HG02973 (cell line): ENCODE measurements at regions not wholly inside any gene's neighbourhood (a gene's known extent, or its start where the extent isn't known, plus 50 kb on each side); places are given as distances from the start of the nearest gene placed in this dataset.
A peak's percentile ranks its signal among the peaks of the same experiment; 100 is the strongest.

Experiments used
- ATAC-seq: cut with Tn5 transposase; IDR thresholded peaks from one replicate; pipeline ENCODE4 v1.9.1; 2021; ENCODE audit warnings: moderate library complexity; ENCODE audit not compliant: unreplicated experiment

DNA sequence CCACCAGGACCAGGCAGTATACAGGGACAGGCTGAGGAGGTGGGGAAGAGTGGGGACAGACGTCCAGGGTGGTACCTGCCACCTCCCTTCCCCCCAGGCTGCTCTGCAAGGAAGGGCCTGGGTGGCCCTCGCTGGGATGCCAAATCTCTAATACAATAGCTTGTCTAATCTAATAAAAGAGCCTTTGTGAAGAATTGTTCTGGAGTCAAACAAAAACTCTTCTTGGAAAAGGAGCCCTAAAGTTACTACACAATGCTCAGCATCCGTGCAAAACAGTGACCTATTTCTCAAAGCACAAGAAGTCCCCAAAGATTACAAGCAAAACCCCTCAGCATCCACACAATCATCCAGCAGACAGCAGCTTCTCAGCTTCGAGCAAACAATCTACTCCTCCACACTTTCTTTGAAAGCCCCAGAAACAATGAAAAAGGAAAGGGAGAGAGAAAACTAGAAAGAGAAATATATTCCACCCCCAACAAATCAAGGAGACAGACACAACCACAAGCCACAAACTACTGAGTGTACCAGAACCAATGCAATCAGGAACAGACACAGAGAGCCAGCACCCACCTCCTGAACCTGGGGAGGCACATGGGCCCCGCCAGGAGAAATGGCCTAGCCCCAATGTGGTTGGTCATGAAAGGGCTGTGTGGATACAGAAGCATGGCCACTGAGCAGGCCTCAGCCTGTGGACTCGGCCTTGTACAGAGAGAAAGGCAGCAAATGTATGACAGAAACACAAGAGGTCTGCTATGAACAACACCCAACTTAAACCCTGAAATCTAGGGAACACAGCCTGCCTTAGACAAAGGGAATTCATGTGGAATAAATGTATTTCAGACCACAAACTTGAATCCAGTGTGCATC is 177.1 kb upstream of the CHRNA7 start:
- no peak for ATAC-seq

DNA sequence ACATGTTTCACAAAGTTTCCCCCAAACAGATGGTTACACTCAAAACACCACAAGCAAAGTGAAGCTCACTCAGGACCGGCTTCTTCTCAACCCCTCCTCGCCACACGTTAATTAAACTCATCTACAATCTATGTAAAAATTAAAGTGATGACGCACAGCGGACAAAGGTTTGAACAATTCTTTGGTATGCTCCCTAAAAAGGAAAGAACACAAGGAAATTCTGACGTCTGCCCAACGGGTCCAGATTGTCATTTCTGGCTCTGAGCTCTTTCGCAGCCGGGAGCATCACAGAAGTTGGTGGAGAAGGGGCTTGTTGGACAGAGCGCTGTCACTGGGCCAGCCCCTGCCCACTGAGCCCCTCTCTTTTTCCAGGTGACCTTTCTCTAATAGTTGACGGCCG is 173.7 kb upstream of the CHRNA7 start:
- ATAC-seq: no peak

DNA sequence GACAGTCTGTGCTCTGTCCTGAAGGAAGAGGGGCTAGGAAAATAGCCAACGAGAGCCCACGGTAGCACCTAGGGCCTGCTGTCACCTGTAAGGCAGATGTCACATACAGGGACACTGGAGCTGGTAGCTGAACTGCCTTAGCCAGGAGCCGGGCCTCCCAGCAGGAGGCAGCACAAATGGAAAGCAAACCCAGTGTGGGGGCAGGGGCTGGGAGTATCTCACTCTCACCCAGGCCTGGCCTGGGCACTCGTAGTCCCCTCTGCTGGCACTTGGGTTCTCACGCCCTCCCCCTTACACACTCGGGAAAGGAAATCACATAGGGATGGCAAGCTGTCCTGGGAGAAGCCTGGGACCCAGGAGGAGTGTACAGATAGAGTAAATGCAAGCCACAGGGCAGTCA is 173.1 kb upstream of the CHRNA7 start:
- no peak for ATAC-seq

- ATAC-seq: no peak
These were observed 172.3 kb upstream of the CHRNA7 start for GRCh38 chr15:31858026-31858425.

DNA sequence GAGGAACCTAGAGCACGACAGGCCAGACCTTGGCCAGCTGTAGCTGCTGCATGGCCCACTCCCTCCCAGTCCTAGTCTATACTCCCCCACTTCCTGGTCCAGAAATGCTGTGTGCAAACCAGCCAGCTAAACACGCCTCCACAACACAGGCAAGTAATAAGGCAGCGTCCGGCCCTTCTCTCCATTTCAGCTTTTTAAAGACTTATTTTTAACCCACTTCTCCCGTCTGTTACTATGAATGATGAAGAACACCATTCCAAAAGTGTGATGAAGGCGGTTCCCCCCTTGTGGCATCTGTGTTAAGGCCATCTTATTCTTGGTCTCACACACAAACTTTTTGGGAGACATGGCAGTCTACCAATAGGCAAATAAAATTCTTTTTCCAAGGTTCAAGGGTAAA is 164.1 kb upstream of the CHRNA7 start:
- no peak for ATAC-seq

- no peak for ATAC-seq
These were observed 162.5 kb upstream of the CHRNA7 start for GRCh38 chr15:31867536-31868442.

- ATAC-seq: peak; percentile 20
These were observed 160.5 kb upstream of the CHRNA7 start for GRCh38 chr15:31869686-31870307.

DNA sequence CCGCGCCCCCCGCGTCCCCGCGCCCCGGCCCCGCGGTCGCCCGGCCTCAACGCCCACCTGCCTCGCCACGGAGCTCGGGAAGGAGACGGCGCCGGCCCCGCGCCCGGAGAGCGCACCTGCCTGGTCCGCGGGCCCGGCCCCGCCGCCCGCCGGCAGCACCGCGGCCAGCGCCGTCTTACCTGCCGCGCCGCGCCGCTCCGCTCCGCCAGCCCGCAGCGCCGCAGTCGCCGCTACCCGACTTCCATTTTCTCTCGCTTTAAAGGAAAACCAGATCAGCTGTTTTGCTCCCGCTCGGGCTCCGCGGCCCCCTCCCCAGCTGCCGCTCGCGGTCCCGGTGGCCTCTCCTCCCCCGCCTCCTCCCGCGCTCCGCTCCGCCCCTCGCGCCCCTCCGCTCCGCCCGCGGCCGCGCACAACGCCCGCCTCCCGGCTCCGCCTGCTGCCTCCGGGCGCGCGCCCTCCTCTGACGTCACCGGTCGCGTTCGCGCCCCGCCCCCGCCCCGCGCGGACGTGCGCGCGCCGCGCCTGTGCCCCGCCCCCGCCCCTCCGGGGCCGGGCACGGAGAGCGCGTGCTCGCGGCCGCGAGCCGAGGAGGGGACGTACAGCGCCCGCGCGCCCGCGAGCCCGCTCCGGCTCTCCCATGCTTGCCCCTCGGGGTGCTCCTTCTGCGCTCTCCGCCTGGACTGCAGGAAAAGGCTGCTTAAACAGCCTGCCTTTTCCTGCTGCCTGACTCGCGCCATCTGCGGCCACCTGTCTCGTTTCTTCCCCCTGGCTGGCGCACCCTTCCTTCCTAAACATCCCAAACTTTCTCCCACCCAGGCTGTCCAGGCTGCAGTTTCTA is 159.8 kb upstream of the CHRNA7 start, which contains the start of gene OTUD7A:
Gene OTUD7A, minus strand, starts transcription at position 346 of the 838 bp plus-strand sequence.
- peak; percentile 81 for ATAC-seq

DNA sequence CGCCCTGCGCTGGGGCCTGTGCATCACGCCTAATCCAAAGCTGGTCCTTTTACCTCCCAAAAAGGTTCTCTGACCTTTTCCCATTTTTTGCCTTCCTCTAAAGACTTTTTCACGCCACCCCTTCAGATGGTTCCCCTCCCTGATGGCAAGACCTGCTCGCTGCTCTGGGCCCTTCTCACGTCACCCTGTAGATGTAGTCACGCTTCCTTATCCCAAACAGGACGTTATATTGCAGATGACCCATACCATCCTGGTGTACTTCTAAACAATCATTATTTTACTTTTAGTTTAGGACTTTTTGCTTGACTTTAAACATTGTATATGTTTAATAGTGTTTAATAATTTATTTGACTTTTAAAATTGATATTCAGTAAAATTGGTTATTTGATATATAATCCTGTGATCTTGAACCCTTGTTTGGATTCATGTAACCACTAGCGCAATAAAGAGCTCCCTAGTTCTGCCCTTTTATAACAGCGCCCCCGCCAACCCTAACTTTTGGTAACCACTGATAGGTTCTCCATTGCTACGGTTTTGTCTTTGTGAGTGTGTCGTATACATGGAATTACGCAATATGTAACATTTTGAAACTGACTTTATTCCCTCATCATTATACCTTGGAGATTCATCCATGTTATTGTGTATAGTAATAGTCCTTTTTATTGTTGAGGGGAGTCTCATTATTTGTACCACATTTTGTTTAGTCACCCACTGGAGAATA is 159.0 kb upstream of the CHRNA7 start:
- no peak for ATAC-seq

GRCh38 chr15:31871887-31872281 is 158.4 kb upstream of the CHRNA7 start:
- ATAC-seq: no peak

DNA sequence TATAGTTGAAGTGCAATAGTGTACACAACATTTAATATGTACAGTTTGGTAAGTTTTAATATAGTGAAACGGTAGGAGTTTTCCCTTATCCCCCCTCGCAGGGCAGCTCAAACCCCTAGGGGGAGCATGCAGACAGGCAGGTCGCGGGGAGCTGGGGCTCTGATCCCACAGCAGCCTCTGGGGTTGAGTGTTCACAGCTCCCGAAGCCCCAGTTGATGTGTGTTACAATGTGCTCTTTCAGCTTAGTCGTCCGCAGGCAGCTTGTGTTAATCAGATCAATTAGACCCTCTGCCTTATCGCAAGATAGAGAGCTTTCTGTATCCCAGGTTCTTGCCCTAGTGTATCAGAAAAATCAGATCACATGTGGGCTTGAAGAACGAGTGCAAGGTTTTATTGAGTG is 143.1 kb upstream of the CHRNA7 start:
- no peak for ATAC-seq

DNA sequence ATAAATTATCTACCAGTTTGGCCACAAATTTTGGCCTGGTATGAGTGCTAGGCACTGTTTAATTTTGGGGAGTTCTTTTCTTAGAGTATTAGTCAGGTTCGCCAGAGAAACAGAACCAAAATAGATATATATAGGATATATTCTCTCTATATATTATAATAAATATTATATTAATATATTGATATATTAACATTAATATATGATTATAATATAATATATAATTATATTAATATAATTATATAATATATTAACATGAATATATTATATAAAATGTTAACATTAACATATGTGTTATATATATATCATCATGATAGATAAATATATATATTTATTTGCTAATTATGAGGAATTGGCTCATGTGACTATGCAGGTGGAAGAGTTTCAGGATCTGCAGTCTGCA is 137.8 kb upstream of the CHRNA7 start:
- no peak for ATAC-seq

GRCh38 chr15:31893780-31894179 is 136.5 kb upstream of the CHRNA7 start:
- ATAC-seq: no peak

- ATAC-seq: no peak
These were observed 132.6 kb upstream of the CHRNA7 start for GRCh38 chr15:31897746-31898145.

DNA sequence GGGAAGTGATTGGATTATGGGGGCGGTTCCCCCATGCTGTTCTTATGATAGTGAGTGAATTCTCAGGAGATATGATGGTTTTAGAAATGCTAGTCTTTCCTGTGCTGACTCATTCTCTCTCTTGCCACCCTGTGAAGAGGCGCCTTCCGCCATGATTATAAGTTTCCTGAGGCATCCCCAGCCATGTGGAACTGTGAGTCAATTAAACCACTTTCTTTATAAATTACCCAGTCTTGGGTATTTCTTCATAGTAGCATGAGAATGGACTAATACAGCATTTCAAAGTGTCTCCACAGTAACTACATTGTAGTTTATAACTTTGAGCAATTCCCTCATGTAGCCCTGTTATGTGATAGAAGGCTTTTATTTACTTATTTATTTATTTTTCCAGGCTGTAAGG is 128.8 kb upstream of the CHRNA7 start:
- ATAC-seq: no peak

GRCh38 chr15:31905054-31905453 is 125.3 kb upstream of the CHRNA7 start:
- ATAC-seq: no peak

- no peak for ATAC-seq
These were observed 104.8 kb upstream of the CHRNA7 start for GRCh38 chr15:31925541-31925940.

DNA sequence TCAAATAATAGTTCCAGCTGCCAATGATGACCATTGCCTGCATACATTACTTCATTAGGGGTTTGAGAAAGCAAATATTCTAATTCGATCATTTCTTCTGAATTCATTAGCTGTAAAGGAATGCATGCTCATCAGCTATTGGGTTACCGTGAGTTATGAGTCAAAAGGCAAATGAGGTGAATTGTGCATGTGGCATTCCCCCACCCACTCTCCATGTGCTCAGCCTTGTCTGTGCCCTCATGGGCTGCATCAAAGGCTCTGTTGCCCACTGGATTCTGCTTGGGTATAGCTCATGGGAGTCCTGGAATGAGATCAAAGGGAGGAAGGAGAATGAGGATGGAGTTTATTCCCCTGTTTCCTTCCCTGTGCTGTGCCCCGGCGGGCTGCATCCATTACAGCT is 99.3 kb upstream of the CHRNA7 start:
- ATAC-seq: no peak

DNA sequence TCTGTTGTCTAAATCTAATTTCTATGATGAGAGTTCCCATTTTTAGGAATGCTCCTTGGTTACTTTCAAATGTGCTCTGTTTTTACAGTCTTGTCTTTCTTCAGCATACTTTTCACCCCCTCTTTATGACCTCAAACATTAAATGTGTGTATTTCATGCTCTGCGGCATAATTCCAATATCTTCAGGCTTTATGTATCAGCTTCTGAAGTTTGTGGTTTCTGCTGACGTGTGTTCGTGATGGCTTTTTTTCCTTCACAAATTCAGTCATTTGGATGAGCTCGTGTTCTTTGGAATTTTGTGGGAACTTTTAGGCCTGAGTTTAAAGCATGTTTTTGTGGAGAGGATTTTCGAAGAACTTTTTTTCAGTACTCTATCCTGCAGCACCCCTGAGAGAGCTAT is 97.7 kb upstream of the CHRNA7 start:
- no peak for ATAC-seq

GRCh38 chr15:31934821-31935220 is 95.5 kb upstream of the CHRNA7 start:
- no peak for ATAC-seq
